Retinal pigment epithelial cell (primary cell): ENCODE measurements at regions not wholly inside any gene's neighbourhood (a gene's known extent, or its start where the extent isn't known, plus 50 kb on each side); places are given as distances from the start of the nearest gene placed in this dataset.
"Not testable (repeated sequence)": the region's sequence is repeated elsewhere in the genome, so short reads cannot be mapped to it uniquely, and the experiment has no call there.

Experiments used
- DNase-seq: peaks from one replicate; pipeline ENCODE4 v3.0.0-alpha.2; 2010; ENCODE audit warnings: low read depth
- H3K4me3 ChIP-seq: 2 replicates; pipeline ENCODE4 v1.5.1; 2011; ENCODE audit warnings: mild to moderate bottlenecking, low read length, control low read depth, moderate library complexity
- CTCF ChIP-seq: conservative IDR thresholded peaks from 2 replicates; pipeline ENCODE4 v1.5.1; 2011; ENCODE audit warnings: low read depth, low read length, control low read depth, inconsistent platforms

- no peak for DNase-seq
- no peak overlapping the region for H3K4me3 ChIP-seq
- TF ChIP-seq CTCF: no peak
These were observed 128.2 kb upstream of the TMEM170B start for GRCh38 chr6:11409371-11409770.

GRCh38 chr6:11407414-11407813 is 130.1 kb upstream of the TMEM170B start:
- TF ChIP-seq CTCF: no peak
- no peak overlapping the region for H3K4me3 ChIP-seq
- DNase-seq: no peak

- no peak for TF ChIP-seq CTCF
- no peak for DNase-seq
- H3K4me3 ChIP-seq: no peak overlapping the region
These were observed 132.7 kb upstream of the TMEM170B start for GRCh38 chr6:11404838-11405237.

DNA sequence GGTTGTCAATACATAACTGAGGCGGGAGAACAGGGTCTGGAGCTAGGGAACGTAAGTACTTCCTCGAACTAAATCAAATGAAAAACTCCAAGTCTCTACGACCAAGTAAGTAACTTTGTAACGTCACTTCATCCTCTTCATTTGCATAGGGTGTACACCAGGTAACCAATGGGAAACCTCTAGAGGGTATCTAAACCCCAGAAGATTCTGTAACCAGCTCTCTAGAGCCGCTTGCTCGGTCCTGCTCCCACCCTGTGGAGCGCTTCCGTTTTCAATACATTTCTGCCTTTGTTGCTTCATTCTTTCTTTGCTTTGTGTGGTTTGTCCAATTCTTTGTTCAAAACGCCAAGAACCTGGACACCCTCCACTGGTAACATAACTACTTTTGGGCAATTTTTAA is 133.5 kb upstream of the TMEM170B start:
- TF ChIP-seq CTCF: no peak
- no peak for DNase-seq
- no peak overlapping the region for H3K4me3 ChIP-seq

GRCh38 chr6:11403035-11403601 is 134.4 kb upstream of the TMEM170B start:
- TF ChIP-seq CTCF: no peak
- DNase-seq: no peak
- H3K4me3 ChIP-seq: no peak overlapping the region

DNA sequence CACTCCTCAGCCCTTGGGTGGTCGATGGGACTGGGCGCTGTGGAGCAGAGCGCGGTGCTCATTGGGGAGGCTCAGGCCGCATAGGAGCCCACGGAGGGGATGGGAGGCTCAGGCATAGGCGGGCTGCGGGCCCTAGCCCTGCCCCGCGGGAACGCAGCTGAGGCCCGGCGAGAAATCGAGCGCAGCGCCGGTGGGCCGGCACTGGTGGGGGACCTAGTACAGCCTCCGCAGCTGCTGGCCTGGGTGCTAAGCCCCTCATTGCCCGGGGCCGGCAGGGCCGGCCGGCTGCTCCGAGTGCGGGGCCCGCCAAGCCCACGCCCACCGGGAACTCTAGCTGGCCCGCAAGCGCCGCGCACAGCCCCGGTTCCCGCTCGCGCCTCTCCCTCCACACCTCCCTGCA is 135.0 kb upstream of the TMEM170B start:
- H3K4me3 ChIP-seq: not testable (repeated sequence)

GRCh38 chr6:11401954-11402353 is 135.6 kb upstream of the TMEM170B start:
- DNase-seq, H3K4me3 ChIP-seq: not testable (repeated sequence)

More for the DNA sequence above, 135.0 kb upstream of the TMEM170B start:
- DNase-seq: not testable (repeated sequence)

DNA sequence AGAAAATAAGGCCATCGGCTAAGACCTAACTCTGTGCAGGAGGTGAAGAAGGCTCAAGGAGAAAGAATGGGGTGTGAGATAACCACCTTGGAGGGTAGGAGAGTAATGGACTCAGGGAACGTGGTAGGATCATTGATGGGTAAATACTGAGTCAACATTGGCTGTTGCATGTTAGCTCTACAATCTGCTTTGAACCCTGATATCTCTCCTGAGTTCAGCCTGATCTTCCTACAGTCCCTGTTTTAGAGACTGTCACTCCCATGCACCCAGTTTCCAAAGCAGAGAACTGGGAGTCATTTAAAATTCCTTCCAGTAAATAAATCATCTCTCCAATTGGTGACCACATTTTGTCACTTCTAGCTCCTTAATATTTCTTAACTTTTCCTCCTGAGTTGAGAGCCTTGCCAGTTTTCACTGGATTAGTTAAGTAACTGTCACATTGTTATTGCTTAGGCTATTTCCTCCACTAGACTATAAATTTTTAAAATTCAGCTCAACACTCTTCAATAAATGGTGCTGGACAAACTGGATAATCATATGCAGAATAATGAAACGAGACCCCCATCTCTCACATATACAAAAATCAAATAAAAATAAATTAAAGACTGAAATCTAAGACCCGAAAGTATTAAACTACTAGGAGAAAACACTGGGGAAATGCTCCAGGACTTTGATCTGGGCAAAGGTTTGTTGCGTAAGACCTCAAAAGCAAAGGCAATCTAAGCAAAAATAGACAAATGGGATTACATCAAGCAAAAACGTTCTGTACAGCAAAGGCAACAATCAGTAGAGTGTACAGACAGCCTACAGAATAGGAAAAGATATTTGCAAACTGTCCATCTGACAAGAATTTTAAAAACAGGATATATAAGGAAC is 138.9 kb upstream of the TMEM170B start:
- no peak for DNase-seq
- no peak overlapping the region for H3K4me3 ChIP-seq
- TF ChIP-seq CTCF: no peak
